Fibroblast of skin of left biceps (primary cell): ENCODE measurements at regions not wholly inside any gene's neighbourhood (a gene's known extent, or its start where the extent isn't known, plus 50 kb on each side); places are given as distances from the start of the nearest gene placed in this dataset.
"Not testable (repeated sequence)": the region's sequence is repeated elsewhere in the genome, so short reads cannot be mapped to it uniquely, and the experiment has no call there.

Experiments
- DNase-seq, 2 experiments: peaks; one replicate each; pipeline ENCODE4 v3.0.0-alpha.2; 2013; ENCODE audit warnings: low read depth in 2 of 2

DNA sequence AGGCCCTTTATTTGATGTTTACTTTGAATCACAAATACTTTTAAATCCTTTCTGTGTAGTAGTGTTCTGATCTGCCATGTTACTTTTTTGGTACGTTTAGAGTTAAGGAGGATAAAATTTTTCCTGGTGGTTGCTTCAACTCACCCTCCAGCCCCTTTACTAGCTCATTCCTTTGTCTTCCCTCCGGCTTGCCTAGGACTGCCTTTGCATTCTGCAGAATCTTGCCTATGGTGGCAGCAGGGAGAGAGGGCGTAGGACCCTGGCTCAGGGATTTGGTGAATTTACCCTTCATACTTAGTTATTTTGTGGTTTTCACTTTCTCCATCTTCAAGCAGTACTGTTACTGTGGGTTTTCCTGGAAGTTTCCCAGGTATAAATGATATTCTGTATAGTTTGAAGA, 833.5 kb downstream of the XPNPEP1 start:
- no peak for DNase-seq

DNA sequence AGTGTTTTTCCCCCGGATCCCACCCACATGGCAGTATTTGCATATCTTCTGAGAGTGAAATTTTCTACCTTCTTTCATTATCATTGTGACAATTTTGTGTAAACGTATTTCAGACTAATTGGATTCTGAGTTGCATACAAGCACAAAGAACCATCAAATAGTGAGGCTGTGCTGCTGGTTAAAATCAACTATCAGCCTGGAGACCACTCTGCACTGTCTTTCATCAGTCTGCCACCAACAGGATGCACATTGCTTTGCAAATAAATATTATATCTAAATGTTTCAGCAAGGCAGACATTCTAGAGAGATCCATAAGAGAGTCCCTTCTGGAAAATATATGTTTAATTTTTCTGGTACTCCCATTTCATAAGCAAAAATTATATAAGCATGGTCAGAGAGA, 851.8 kb downstream of the XPNPEP1 start:
- no peak for DNase-seq

DNA sequence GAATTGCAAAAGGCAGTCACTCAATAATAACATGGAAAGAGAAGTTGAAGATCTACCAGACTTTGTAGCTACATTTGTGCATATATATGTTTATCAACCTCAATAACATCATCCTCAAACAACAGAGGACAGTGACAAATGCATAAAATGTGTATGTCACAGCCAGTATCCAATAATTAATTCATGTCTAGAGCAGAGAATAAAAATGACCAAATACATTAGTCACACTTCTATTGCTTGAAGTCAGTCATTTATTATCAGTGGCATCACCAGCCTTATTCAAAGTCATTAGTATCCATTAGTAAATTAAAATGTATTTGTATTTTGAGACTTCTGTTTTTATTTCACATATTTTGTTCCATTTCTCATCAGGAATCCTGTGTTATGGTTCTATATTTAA, 852.8 kb downstream of the XPNPEP1 start:
- DNase-seq: no peak

DNA sequence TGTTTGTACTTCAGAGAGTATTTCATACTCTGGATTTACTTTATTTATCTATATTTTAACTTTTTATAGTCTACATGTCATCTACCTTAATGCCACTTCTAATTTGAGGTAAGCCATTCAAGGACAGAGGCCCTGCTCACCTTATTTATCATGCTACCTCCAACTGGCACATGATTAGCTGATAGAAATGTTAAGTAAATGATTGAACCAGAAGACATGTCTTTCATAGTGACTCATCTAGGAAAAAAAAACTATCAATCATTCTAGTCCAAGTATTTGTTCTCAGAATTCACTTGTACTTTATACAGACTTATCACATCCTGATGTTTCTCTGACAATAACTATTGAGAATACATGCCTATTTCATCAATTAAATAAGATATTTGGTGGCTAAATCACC, 856.3 kb downstream of the XPNPEP1 start:
- DNase-seq: no peak

DNA sequence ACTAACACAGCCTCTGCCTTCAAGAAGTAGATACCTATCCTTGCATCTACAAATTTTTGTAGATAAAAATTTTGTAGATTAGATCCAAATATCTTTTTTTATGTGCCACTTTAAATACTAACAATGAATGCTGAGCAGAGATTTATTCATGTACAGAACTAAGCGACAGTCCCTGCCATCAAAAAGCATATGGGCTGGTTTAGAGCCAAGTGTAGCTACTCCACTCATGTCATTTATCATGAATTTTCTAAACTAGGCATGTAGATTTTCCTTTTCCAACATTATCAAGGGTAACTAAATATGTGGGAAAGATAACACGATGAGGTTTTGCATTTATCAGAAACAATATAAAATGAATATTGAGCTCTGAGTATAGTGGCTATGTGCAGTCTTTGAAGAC, 857.5 kb downstream of the XPNPEP1 start:
- no peak for DNase-seq

DNA sequence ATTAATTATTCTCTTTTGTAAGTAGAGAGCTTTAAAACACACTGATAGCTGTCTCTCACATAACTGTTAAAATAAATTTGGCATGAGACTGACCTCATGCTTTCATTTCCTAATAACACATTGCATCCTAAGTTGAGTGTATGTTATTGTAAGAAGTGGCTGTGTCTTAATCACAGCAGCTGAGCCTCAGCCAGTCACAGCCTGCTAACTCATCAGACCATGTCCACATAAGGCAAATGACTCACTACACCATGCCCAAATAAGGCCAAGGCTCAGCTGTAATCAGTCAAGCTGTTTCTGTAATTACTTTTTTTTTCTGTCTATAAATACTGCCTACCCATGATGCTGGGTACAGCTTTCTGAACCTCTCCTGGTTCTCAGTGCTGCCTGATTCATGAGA, 860.9 kb downstream of the XPNPEP1 start:
- no peak for DNase-seq

DNA sequence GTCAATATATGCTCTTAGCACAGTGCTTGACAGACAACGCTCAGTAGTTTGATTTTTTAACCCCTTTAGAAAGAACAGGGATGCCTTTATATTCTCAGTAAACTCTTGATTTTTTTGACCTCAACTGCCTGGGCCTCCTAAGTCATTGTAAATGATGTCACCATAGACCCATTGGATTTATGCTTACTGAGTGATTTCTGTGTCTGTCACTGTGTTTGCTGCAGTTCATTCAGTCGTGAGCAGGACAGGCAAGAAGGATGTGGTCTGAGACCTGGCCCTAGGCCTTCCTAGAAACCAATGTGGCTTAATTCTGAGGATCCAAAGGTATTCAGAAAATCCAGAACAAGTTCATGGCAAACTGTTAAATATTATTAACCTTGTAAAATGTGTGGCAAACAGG, 868.1 kb downstream of the XPNPEP1 start:
- DNase-seq: no peak

DNA sequence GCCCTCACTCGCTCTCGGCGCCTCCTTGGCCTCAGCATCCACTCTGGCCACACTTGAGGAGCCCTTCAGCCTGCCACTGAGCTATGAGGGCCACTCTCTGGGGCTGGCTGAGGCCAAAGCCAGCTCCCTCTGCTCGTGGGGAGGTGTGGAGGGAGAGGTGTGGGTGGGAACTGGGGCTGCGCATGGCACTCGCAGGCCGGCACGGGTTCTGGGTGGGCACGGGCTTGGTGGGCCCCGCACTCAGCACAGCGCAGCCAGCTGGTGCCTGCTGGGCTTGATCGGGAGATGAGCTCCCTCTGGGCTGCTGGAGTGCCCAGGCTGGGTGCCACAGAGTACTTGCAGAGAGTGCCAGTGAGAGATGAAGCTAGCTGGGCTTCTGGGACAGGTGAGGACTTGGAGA, 875.5 kb downstream of the XPNPEP1 start:
- DNase-seq: no peak

DNA sequence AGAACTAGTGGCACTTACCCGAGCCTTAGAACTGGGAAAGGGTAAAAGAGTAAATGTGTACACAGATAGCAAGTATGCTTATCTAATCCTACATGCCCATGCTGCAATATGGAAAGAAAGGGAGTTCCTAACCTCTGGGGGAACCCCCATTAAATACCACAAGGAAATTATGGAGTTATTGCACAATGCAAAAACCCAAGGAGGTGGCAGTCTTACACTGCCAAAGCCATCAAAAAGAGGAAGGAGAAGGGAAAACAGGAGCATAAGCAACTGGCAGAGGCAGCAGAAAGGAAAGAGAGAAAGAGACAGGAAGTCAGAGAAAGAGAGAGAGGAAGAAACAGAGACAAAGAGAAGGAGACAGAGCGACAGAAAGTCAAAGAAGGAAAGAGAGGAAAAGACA, 876.9 kb downstream of the XPNPEP1 start:
- not testable (repeated sequence) for DNase-seq

DNA sequence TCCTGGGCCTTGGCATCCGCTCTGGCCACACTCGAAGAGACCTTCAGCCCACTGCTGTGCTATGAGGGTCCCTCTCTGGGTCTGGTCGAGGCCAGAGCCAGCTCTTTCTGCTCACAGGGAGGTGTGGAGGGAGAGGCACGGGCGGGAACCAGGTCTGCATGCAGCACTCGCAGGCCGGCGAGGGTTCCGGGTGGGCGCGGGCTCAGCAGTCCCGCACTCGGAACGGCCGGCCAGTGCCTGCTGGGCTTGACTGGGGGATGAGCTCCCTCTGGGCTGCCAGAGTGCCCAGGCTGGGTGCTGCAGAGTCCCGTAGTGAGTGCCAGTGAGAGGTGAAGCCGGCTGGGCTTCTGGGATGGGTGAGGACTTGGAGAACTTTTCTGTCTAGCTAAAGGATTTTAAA, 882.7 kb downstream of the XPNPEP1 start:
- DNase-seq: no peak

DNA sequence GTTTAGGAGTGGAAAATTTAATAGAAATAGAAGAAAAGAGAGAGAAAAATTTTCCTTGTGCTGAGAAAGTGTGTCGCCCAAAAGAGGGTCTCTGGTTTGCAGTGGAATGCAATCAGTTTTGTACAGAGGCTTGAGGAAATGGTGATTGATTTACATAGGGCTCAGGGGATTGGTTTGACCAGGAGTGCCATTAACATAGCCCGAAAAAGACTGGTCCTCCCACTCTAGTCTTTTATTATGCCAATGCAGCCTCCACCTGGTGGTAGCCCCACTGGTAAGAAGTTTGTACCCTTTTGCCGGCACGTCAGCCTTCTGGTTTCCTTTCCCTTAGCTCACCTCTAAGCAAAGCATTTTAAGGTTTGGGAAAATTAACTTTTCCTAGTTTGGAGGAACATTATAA, 885.3 kb downstream of the XPNPEP1 start:
- DNase-seq: no peak

DNA sequence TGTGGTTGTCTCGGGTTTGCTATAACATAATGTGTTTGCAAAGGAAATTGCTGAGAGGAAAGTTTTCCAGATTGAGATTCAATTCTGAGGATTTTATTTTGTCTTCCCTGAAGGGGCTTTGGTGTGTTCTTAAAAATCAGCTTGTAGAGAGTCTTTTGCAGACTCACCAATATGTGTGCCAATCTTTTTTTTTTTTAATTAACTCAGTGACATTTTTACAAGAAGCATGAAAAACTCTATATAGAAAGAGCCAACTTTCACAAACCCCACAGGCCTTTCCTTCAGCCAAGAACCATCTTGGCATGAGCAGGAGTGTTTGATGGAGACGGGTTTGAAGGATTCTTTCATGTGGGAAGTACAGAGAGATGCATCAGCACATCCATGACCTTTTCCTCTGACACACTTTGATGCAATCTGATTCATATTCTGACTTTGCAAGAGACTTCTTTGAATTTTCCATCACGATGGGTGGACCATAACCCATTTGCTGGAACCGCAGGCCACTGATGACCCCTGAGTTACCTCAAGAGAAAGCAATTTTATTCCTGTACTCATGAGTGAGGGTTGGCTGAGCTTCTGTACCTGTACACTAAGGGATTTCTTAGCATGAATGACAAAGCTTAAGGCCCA, 892.6 kb downstream of the XPNPEP1 start:
- no peak for DNase-seq

DNA sequence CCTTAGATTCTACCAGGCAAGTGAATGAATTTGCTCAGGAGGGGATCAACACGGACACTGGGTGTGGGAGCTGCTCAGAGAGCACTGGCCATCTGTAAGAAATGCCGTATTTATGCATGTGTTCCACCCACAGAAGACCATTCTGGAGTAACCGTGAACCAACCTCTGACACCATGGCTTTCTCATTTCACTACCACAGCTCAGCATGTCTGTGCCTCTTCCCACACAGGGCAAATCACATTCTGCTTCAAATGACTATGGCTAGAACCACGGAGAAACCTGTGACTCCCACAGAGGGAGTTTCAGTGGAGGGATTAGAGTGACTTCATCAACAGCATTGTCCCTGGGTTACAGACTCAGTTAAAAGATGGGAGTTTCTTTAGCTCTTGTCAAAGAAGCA, 893.4 kb downstream of the XPNPEP1 start:
- no peak for DNase-seq

DNA sequence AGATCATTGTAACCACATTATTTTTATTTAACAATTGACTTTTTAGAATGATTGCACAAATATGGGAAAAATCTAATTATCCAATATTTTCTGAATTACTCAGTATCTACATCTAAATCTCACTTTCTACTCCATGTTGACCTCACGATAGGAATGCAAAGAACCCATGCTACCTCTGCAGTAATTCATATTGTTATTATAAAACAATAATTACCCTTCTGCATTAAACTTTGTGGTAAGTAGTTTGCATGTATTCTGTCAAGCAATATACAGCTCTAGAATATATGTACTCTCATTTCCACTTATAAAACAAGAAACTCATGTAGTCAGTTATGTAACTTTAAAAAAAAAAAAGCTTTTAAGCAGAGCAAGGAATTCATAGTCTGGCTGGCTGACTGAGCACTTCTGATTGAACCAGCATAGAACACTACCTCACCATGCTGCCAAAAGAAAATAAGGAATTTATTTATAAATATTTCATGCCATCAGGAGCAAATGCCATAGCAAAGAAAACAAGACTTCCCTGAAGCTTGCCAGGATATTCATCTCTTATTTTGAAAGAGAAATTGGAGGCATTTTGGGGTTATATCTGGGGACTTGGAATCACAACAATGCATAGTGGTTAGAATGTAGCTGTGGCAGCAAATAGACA, 895.7 kb downstream of the XPNPEP1 start:
- DNase-seq: no peak

DNA sequence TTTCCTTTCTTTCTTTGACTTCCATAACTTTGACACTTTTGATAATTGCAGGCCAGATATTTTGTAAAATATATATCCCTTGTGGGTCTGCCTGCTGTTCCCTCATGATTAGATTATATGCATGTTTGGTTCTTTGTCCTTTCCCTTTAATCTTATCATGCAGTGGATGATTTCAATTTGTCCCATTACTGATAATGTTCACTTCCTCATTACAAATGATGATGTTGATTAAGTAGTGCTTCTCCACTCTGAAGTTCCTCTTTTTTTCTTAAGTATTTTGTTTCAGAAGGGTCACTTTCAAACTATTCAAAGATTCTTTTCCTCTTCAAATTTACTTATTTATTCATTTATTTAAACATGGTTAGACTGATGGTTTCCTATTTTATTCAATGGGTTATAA, 898.1 kb downstream of the XPNPEP1 start:
- DNase-seq: no peak

DNA sequence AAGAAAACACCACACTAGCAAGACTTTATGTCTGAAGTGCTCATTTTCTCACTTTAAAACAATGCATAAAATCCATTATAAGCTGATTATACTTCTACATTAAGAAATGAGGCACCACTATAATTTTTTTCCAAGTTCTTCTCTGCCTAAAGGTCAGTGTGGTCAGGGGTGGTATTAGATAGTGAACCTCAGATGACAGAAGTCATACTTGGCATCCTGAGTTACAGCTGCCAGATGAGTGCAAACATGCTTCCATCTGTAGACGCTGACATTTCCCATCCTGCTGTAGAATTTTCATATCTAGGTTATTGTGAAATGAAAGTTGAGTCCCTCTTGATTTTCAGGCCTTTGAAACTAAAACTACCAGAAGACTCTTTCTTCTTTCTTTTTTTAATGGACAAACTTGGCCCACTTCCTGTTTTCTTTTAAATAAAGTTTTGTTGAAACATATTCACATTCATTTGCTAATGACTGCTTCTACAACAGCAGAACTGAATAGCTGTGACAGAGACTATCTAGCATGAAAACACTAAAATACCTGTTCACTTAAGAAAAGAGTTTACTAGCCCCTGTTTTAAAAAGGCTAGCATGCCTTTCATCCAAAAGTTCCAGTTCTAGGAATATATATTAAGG, 900.8 kb downstream of the XPNPEP1 start:
- no peak for DNase-seq

DNA sequence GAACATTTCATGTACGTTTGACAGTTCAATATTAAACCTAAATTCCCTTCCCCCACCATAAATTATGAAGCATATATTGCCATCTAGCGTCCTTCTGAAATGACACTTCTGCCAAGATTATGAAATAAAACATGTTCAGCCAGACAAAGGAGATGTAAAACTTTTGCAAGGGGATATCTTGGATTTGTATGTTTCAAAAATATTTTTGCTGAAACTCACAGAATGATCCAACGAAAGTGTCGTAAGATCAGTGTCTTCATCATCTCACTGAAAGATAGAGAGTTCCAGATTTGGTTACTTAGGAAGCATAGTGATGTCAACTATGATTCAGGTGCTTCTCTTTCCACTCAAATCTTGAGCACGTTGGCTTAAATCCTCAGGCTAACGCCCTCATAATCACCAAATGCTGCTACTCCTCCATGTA, 904.3 kb downstream of the XPNPEP1 start:
- no peak for DNase-seq

DNA sequence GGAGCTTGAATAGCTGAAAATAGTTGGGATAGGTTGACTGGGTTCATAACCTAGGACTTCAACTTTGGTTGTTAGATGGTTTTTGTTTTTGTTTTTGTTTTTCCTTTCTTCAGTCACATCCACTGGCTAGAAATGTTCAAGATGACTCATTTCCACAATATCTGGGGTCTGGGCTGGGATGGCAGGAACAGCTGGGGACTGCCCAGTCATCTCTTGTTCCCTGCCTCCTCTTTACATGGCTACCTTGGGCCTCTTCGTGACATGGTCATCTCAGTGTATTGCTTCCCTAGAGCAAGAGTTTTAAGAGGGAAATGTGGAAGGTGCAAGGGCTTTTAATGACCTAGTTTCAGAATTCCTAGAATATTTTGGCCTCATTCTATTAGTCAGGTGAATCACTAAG, 915.8 kb downstream of the XPNPEP1 start:
- no peak for DNase-seq

DNA sequence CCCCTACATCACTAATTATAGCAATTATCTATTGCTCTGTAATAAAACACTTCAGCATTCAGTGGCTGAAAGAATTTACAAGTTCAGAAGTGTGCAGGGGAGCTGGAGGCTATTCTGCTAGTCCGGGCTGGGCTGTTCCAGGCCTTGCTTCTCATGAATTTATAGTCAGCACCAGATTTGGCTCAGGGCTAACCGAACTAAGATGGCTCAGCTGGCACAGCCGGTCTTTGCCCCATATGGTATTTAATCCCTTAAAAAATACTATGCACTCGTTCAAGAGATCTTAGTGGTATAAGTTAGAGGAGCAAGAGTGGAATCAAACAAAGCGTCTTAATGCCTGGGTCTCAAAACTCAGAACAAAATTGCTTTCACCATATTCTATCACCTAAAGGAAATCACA, 932.9 kb downstream of the XPNPEP1 start:
- DNase-seq: no peak

DNA sequence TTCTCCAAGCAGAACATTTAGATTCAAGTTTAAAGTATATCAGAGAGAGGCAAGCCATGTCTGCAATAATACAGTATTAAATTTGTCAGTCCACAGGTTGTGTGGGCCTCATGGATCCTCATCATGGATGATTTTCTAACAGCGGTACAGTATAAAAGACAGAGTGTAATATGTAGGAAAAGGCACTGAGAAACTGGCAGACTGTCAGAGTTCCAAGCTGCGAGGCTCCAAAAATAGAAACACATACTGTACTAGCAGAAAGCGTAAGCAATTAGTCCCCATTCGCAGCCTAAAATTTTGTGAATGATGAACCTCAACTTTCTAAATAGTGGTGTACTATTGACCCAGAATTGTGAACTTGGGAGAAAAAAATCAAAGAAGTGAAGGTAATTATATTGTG, 933.3 kb downstream of the XPNPEP1 start:
- DNase-seq: no peak

DNA sequence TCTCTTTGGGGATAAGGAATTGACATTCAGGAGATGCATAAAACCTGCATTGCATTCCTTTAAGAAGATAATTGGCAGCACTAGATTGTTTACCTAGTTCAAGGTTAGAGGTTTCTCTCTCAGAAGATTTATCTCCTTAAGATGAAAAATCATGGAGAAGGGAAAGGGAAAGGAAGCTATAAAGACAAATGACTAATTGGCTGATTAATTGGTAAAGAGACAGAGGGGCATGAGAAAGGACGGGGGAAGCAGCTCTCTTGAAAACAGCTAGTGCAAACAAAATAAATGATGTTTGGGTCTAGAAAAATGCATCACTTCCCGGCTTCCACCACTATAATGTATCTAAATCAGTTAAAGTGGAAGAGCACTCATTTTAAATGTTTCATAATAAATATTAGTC, 941.2 kb downstream of the XPNPEP1 start:
- no peak for DNase-seq

DNA sequence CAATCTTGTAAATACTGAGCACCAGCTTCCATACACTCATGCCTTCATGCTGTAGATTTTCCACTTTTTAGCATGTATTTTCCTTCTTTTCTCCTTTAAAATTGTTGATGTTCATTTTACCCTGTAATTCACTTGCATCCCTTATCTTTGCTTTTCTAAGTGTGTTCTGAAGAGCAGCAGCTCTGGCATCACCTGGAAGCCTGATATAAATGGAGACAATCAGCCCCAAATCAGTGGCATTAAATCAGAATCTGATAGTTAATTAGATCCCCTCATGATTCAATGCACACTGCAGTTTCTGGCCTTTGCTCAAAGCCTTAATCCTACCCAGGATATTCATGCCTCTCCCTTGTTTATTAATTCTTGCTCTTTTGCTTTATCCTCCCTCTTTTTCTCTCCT, 942.4 kb downstream of the XPNPEP1 start:
- no peak for DNase-seq

DNA sequence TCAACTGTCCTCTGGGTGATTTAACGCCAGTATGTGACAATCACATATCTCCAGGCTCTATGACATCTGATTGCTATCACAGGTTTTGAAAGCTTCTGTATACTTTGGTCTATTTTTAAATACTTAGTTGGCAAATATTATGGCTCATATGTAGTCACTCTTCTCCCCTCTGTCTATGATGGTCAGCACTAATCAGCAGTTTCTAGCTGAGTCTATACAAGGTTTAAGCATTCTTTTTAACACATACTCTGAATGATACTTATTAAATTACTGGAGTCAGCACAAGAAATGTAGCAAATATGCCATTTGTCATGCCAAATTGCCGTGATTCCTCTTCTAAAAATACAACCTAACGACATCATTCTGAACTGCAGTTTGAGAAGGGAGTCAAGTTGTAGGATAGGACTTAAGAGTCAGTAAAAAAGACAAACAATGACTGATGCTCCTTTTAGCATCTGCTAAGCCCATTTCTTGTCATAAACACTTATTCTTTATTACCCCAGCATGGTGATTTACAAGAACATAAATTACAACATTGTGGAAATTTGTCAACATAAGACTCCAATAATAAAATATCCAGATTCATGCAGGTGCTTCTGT, 947.8 kb downstream of the XPNPEP1 start:
- no peak for DNase-seq
